ENCODE measurements at regions not wholly inside any gene's neighbourhood (a gene's known extent, or its start where the extent isn't known, plus 50 kb on each side); places are given as distances from the start of the nearest gene placed in this dataset.
A peak's percentile ranks its signal among the peaks of the same experiment; 100 is the strongest.
"Not testable (repeated sequence)": the region's sequence is repeated elsewhere in the genome, so short reads cannot be mapped to it uniquely, and the experiment has no call there.

DNA sequence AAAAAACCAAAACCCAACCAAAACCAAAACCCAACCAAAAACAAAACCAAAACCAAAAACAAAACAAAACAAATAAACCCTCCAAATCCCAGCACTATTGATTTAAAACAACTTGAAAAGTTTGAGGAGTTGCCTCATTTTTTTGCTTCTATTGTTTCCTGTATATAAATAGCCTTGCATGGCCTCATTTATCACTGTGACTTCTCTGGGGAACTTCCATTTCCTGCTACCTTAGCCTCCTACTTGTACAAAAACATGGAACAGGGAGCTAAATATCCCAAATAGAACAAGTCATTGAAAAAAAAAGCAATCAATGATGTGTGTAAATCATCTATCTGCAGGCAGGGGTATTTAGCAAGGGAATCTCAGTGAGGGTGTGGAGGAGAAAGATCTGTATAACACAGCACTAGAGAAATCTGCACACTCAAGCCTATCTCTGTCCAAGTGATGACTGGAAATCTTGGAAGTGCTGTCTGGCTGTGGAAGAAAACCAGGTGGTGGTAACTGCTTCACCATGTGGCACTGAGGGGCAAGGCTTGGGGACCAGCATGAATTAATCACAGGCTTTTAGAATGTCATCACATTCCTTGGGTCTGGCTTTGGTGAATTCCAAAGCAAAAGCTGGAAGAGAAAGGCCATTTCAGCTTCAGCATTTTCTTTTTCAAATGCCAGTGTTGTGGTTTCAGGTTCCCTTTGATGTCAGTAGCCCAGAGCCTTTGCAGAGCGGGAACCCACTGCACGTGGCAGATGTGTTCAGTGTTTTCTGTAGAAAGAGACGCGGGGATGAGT lies 349.5 kb upstream of the ZNF32 start:
- no peak overlapping the region for H3K27ac ChIP-seq
- H3K36me3 ChIP-seq: no peaks in the 10 kb centered on the region
- DNase-seq: no peak
- 76 to 88% methylated on average over 4 of the region's 4 CpGs for WGBS, 2 donors
- peaks cover 0 to 13% (median 5%) of the 10 kb centered on the region in 4 donors for H3K4me1 ChIP-seq
- no peak for TF ChIP-seq POLR2AphosphoS5 (IDR thresholded peaks at IDR 0.05)
- TF ChIP-seq POLR2A (IDR thresholded peaks at IDR 0.05): no peak
- no peak for TF ChIP-seq EP300 (IDR thresholded peaks at IDR 0.05)
- no peak for TF ChIP-seq CTCF (IDR thresholded peaks at IDR 0.05)
- no peak for ATAC-seq (ENCODE audit: low FRiP score in 2 of 2)
- H3K9me3 ChIP-seq: no peaks in the 10 kb centered on the region
- H3K27me3 ChIP-seq: no peaks in the 10 kb centered on the region
- H3K4me3 ChIP-seq: no peak overlapping the region

GRCh38 chr10:43997330-43997729 lies 348.6 kb upstream of the ZNF32 start:
- DNase-seq (no peak), ATAC-seq (ENCODE audit: low FRiP score in 2 of 2) (no peak)
- TF ChIP-seq CTCF (IDR thresholded peaks at IDR 0.05): no peak
- no peaks in the 10 kb centered on the region for H3K27me3 ChIP-seq
- 79 to 82% methylated on average over 3 of the region's 3 CpGs for WGBS, 2 donors
- no peaks in the 10 kb centered on the region for H3K9me3 ChIP-seq
- H3K27ac ChIP-seq: no peak overlapping the region
- no peak overlapping the region for H3K4me3 ChIP-seq
- peaks cover 0 to 13% (median 5%) of the 10 kb centered on the region in 4 donors for H3K4me1 ChIP-seq
- no peaks in the 10 kb centered on the region for H3K36me3 ChIP-seq

DNA sequence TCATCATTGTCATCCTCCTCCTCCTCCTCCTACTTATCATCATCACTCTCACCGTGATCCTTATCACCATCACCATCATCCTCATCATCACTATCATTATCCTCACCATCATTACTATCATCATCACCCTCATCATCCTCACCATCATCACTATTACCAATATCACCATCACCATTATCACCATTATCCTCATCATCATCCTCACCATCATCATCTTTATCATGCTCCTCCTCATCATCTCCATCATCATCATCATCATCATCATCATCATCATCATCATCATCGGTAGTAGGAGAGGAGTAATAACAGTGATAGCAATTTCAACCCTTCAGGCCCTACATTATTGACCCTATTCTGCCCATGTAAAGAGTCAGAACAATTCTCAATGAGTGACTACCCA lies 345.9 kb upstream of the ZNF32 start:
- no peaks in the 10 kb centered on the region for H3K27me3 ChIP-seq
- WGBS, 2 donors: 93 to 97% methylated on average over 2 of the region's 2 CpGs
- ATAC-seq (ENCODE audit: low FRiP score in 2 of 2): no peak
- no peaks in the 10 kb centered on the region for H3K36me3 ChIP-seq
- TF ChIP-seq CTCF (IDR thresholded peaks at IDR 0.05) (no peak), POLR2A (IDR thresholded peaks at IDR 0.05) (no peak), EP300 (IDR thresholded peaks at IDR 0.05) (no peak), POLR2AphosphoS5 (IDR thresholded peaks at IDR 0.05) (no peak)
- peaks cover 0 to 13% (median 5%) of the 10 kb centered on the region in 4 donors for H3K4me1 ChIP-seq
- no peak overlapping the region for H3K27ac ChIP-seq
- H3K9me3 ChIP-seq: no peaks in the 10 kb centered on the region
- no peak for DNase-seq
- H3K4me3 ChIP-seq: no peak overlapping the region

GRCh38 chr10:43992816-43993215 lies 344.1 kb upstream of the ZNF32 start:
- not testable (repeated sequence) for H3K9me3 ChIP-seq; H3K27ac ChIP-seq; H3K4me1 ChIP-seq; H3K27me3 ChIP-seq; H3K4me3 ChIP-seq; H3K36me3 ChIP-seq; ATAC-seq (ENCODE audit: low FRiP score in 2 of 2)
- DNase-seq: peak in 1 of 2 donors; percentile 32
- WGBS, 2 donors: 85 to 87% methylated on average over 19 of the region's 19 CpGs

DNA sequence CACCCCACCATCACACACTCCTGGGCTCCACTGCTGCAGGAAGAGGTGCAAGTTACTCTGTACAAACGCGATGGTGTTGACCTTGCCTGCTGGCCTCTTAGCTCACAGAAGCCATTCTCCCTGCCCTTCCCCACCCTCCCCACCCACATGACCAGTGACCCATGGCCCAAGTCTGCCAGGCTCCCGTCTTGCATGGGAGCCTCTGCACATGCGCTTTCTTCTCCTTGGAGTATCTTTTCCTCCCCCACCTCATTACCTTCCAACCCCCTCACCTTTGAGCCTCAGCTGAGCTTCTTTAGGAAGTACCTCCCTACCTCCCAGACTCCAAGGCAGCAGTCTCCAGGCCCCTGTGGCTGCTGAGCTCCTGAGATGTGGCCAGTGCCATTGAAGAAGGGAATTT lies 337.7 kb upstream of the ZNF32 start:
- H3K4me1 ChIP-seq: no peaks in the 10 kb centered on the region
- no peak for ATAC-seq (ENCODE audit: low FRiP score in 2 of 2)
- 86 to 90% methylated on average over 4 of the region's 4 CpGs for WGBS, 2 donors

More for the DNA sequence above, 337.7 kb upstream of the ZNF32 start:
- Histone ChIP-seq H3K27me3 (no peaks in the 10 kb centered on the region), H3K9me3 (no peaks in the 10 kb centered on the region), H3K27ac (no peak overlapping the region), H3K4me3 (no peak overlapping the region), H3K36me3 (no peaks in the 10 kb centered on the region)
- TF ChIP-seq CTCF (IDR thresholded peaks at IDR 0.05) (no peak), POLR2A (IDR thresholded peaks at IDR 0.05) (no peak), EP300 (IDR thresholded peaks at IDR 0.05) (no peak), POLR2AphosphoS5 (IDR thresholded peaks at IDR 0.05) (no peak)
- DNase-seq: no peak
